ENCODE measurements at regions not wholly inside any gene's neighbourhood (a gene's known extent, or its start where the extent isn't known, plus 50 kb on each side); places are given as distances from the start of the nearest gene placed in this dataset.

- H3K9me3 ChIP-seq (ENCODE audit: insufficient read depth in 2 of 2, low read depth in 1 of 2, low read length in 1 of 2) = peaks cover 0 to 5% of the 10 kb centered on the region in 2 experiments; a peak in 1 of 4 replicates
- no peaks in the 10 kb centered on the region for H3K79me2 ChIP-seq (ENCODE audit: control insufficient read depth in 1 of 2, insufficient read depth in 2 of 2, low read length in 2 of 2)
- H3K23ac ChIP-seq (ENCODE audit: insufficient read length) = no peak overlapping the region
- POLR2A ChIA-PET (ENCODE audit: partially characterized antibody) = interaction anchor here (0.6 kb wide), 1 partner anchor 358 kb away, joined by 4 read pairs; no protein-coding TSS in a partner anchor
- H4K20me1 ChIP-seq (replicated peaks in 1 of 2; ENCODE audit: control insufficient read depth in 1 of 2, insufficient read depth in 2 of 2, low read length in 2 of 2) = no peaks in the 10 kb centered on the region
- H3K4me2 ChIP-seq (ENCODE audit: insufficient read depth in 1 of 2, low read depth in 2 of 2, low read length in 2 of 2) = no peak overlapping the region
- no peak overlapping the region for H3K18ac ChIP-seq (ENCODE audit: extremely low read depth, low read length)
- no peak overlapping the region for H2BK20ac ChIP-seq (ENCODE audit: low read length)
- TF ChIP-seq CBX5 (IDR thresholded peaks at IDR 0.05; ENCODE audit: low read depth, low read length) (no peak), E2F6 (IDR thresholded peaks at IDR 0.05) (no peak), JUND (IDR thresholded peaks at IDR 0.05; ENCODE audit: low read length) (no peak), RNF2 (IDR thresholded peaks at IDR 0.05; ENCODE audit: borderline replicate concordance, low read depth, low read length, missing control alignments, poor library complexity, severe bottlenecking) (no peak), RAD21 (IDR thresholded peaks at IDR 0.05 in 1 of 2, conservative IDR thresholded peaks at IDR 0.05 in 1 of 2; ENCODE audit: low read depth in 2 of 2, low read length in 2 of 2) (0 out of 4 replicates have a peak, but pooled peaks of 1 of the 2 experiments have one; percentile 3), SUZ12 (IDR thresholded peaks at IDR 0.05; ENCODE audit: low read length) (no peak)
- H4K91ac ChIP-seq (replicated peaks; ENCODE audit: insufficient read length, low read length) = no peak overlapping the region
- 90% methylated on average over 7 of the region's 7 CpGs; no CpG with 5 or more reads in 1 of the 2 experiments for WGBS, 2 experiments (ENCODE audit: extremely low coverage in 1 of 2, insufficient coverage in 1 of 2, insufficient read length in 1 of 2, insufficient replicate concordance in 2 of 2, low coverage in 1 of 2, low lambda C conversion rate in 2 of 2, missing lambda C conversion rate in 1 of 2)
- no peaks in the 10 kb centered on the region for H3K79me1 ChIP-seq (ENCODE audit: low read depth, low read length)
- no peak overlapping the region for H2BK120ac ChIP-seq (replicated peaks; ENCODE audit: low read depth, low read length)
- H4K5ac ChIP-seq (ENCODE audit: insufficient read length, low read depth, low read length) = no peak overlapping the region
- H3K27ac ChIP-seq (ENCODE audit: low read depth, low read length) = no peak overlapping the region
- H3K23me2 ChIP-seq (ENCODE audit: low read depth, low read length) = no peaks in the 10 kb centered on the region
- no peak overlapping the region for H3K4me3 ChIP-seq (ENCODE audit: extremely low read depth in 1 of 4, insufficient read depth in 2 of 4, low read depth in 3 of 4, low read length in 4 of 4)
- FAIRE-seq (no peak), DNase-seq (ENCODE audit: low read depth in 1 of 2, low spot score in 2 of 2) (no peak)
- H2BK12ac ChIP-seq (ENCODE audit: low read depth, low read length) = no peak overlapping the region
- no peaks in the 10 kb centered on the region for H3K27me3 ChIP-seq (replicated peaks in 1 of 4; ENCODE audit: control insufficient read depth in 3 of 4, extremely low read depth in 1 of 4, insufficient read depth in 3 of 4, low read length in 3 of 4)
- H3K4ac ChIP-seq (replicated peaks; ENCODE audit: insufficient read length, low read depth, low read length) = no peak overlapping the region
- no peak overlapping the region for H3K14ac ChIP-seq (ENCODE audit: insufficient read length)
- no peaks in the 10 kb centered on the region for H3K4me1 ChIP-seq (replicated peaks in 1 of 4; ENCODE audit: control insufficient read depth in 3 of 4, insufficient read depth in 4 of 4, low read length in 3 of 4)
- H2BK5ac ChIP-seq (ENCODE audit: low read depth, low read length) = no peak overlapping the region
- no peak overlapping the region for H4K8ac ChIP-seq (ENCODE audit: extremely low read depth, insufficient read depth, low read length)
- H2BK15ac ChIP-seq (ENCODE audit: low read length) = no peak overlapping the region
- CTCF ChIA-PET (ENCODE audit: partially characterized antibody) = interaction anchor here (0.6 to 2.0 kb wide), 5 partner anchors 9 to 119 kb away, joined by 3 to 5 read pairs (median 3); no protein-coding TSS in a partner anchor
- no peak overlapping the region for H2AK5ac ChIP-seq (ENCODE audit: low read depth, low read length)
- no peaks in the 10 kb centered on the region for H3K36me3 ChIP-seq (ENCODE audit: control insufficient read depth in 2 of 4, insufficient read depth in 4 of 4, low read length in 3 of 4)
- no peak overlapping the region for H3K56ac ChIP-seq (replicated peaks; ENCODE audit: insufficient read length, low read depth, low read length)
- no peak overlapping the region for H3K9ac ChIP-seq (replicated peaks in 1 of 4; ENCODE audit: extremely low read depth in 1 of 4, low read depth in 3 of 4, low read length in 3 of 4)
- no peak overlapping the region for H2AFZ ChIP-seq (ENCODE audit: low read length)
Measured at GRCh38 chr10:118971187-118971586, 58.3 kb upstream of the NANOS1 start.

Measured in H1 (cell line).